ENCODE measurements at regions not wholly inside any gene's neighbourhood (a gene's known extent, or its start where the extent isn't known, plus 50 kb on each side); places are given as distances from the start of the nearest gene placed in this dataset.

- no peak overlapping the region for H3K27ac ChIP-seq (ENCODE audit: insufficient read depth, low read depth, low read length)
- POLR2A ChIA-PET, result no interaction called here
- H4K20me1 ChIP-seq (replicated peaks; ENCODE audit: control insufficient read depth, extremely low read depth, insufficient read depth, low read length), result no peaks in the 10 kb centered on the region
- TF ChIP-seq JUN (IDR thresholded peaks at IDR 0.05; ENCODE audit: borderline replicate concordance, insufficient read depth, insufficient read length, low read depth) (no peak), POLR2A (IDR thresholded peaks at IDR 0.05; ENCODE audit: low read depth, low read length) (no peak), CTCF (IDR thresholded peaks at IDR 0.05; ENCODE audit: extremely low read depth in 1 of 2, insufficient read depth in 1 of 2, low read depth in 1 of 2, low read length in 2 of 2) (no peak), EZH2 (IDR thresholded peaks at IDR 0.05; ENCODE audit: borderline replicate concordance, low read depth, low read length, severe bottlenecking) (no peak), MAX (IDR thresholded peaks at IDR 0.05; ENCODE audit: insufficient read depth, insufficient read length) (no peak), MYC (IDR thresholded peaks at IDR 0.05; ENCODE audit: low read depth, low read length) (no peak), POLR2AphosphoS5 (IDR thresholded peaks at IDR 0.05; ENCODE audit: insufficient read depth, low read depth, low read length) (no peak), GATA2 (IDR thresholded peaks at IDR 0.05; ENCODE audit: insufficient read depth, insufficient read length, low read depth, low read length) (no peak), FOS (IDR thresholded peaks at IDR 0.05; ENCODE audit: borderline replicate concordance, insufficient read depth, low read length) (no peak)
- no peaks in the 10 kb centered on the region for H3K9me1 ChIP-seq (replicated peaks; ENCODE audit: control insufficient read depth, extremely low read depth, insufficient read depth, low read length)
- no peak overlapping the region for H3K4me2 ChIP-seq (ENCODE audit: insufficient read depth, low read length)
- no peaks in the 10 kb centered on the region for H3K27me3 ChIP-seq (ENCODE audit: control insufficient read depth in 2 of 2, insufficient read depth in 2 of 2, low read length in 2 of 2)
- dilution Hi-C loops (cut with MboI; ENCODE audit: extremely low pct_ligation_motif_present, low sequenced_read_pairs), result no loop called here
- no peaks in the 10 kb centered on the region for H3K36me3 ChIP-seq (ENCODE audit: control insufficient read depth in 2 of 2, extremely low read depth in 1 of 2, insufficient read depth in 2 of 2, low read length in 2 of 2)
- H3K9me3 ChIP-seq (replicated peaks; ENCODE audit: control insufficient read depth, insufficient read depth, low read length), result no peaks in the 10 kb centered on the region
- CTCF ChIA-PET, result interaction anchor here (1.3 kb wide), 2 partner anchors 17 to 19 kb away, joined by 3 to 5 read pairs; no protein-coding TSS in a partner anchor
- DNase-seq (ENCODE audit: low read depth, low spot score), result no peak
- no peaks in the 10 kb centered on the region for H3K79me2 ChIP-seq (ENCODE audit: control insufficient read depth, insufficient read depth, low read length)
- H3K4me1 ChIP-seq (ENCODE audit: control insufficient read depth, extremely low read depth, insufficient read depth, low read length), result no peaks in the 10 kb centered on the region
- FAIRE-seq, result no peak
- intact Hi-C loops (cut with micrococcal nuclease), result no loop called here
- no peak overlapping the region for H3K9ac ChIP-seq (replicated peaks; ENCODE audit: extremely low read depth, insufficient read depth, low read length)
- no TSS peak for BruUV-seq (replicated peaks)
- no peak overlapping the region for H2AFZ ChIP-seq (ENCODE audit: low read depth, low read length)
- no peak overlapping the region for H3K4me3 ChIP-seq (replicated peaks in 1 of 3; ENCODE audit: insufficient read depth in 1 of 3, low read depth in 1 of 3, low read length in 3 of 3)
Measured at GRCh38 chr14:83483063-83483462, 1949.4 kb upstream of the SEL1L start.
